HG03108 (cell line): ENCODE measurements at regions not wholly inside any gene's neighbourhood (a gene's known extent, or its start where the extent isn't known, plus 50 kb on each side); places are given as distances from the start of the nearest gene placed in this dataset.

Experiments used
- ATAC-seq: cut with Tn5 transposase; IDR thresholded peaks from one replicate; pipeline ENCODE4 v1.9.1; 2021; ENCODE audit warnings: moderate library complexity; ENCODE audit not compliant: unreplicated experiment

GRCh38 chr12:114902665-114903064, 218.7 kb upstream of the TBX3 start:
- no peak for ATAC-seq

GRCh38 chr12:114901316-114901715, 217.3 kb upstream of the TBX3 start:
- ATAC-seq = no peak

GRCh38 chr12:114898159-114898558, 214.2 kb upstream of the TBX3 start:
- no peak for ATAC-seq

- ATAC-seq = no peak
Measured at GRCh38 chr12:114895827-114896226, 211.9 kb upstream of the TBX3 start.

- ATAC-seq = no peak
Measured at GRCh38 chr12:114895081-114895480, 211.1 kb upstream of the TBX3 start.

- ATAC-seq = no peak
Measured at GRCh38 chr12:114894076-114894475, 210.1 kb upstream of the TBX3 start.

GRCh38 chr12:114888928-114889584, 205.1 kb upstream of the TBX3 start:
- ATAC-seq = no peak

- ATAC-seq = no peak
Measured at GRCh38 chr12:114888448-114888847, 204.5 kb upstream of the TBX3 start.

- no peak for ATAC-seq
Measured at GRCh38 chr12:114885501-114885900, 201.5 kb upstream of the TBX3 start.

GRCh38 chr12:114884575-114884974, 200.6 kb upstream of the TBX3 start:
- no peak for ATAC-seq

- no peak for ATAC-seq
Measured at GRCh38 chr12:114882083-114882482, 198.1 kb upstream of the TBX3 start.

- no peak for ATAC-seq
Measured at GRCh38 chr12:114879354-114879753, 195.4 kb upstream of the TBX3 start.

GRCh38 chr12:114878781-114879180, 194.8 kb upstream of the TBX3 start:
- no peak for ATAC-seq

GRCh38 chr12:114876968-114877680, 193.1 kb upstream of the TBX3 start:
- ATAC-seq = no peak

- no peak for ATAC-seq
Measured at GRCh38 chr12:114875313-114875712, 191.3 kb upstream of the TBX3 start.

GRCh38 chr12:114873656-114874055, 189.7 kb upstream of the TBX3 start:
- ATAC-seq = no peak

GRCh38 chr12:114868995-114869834, 185.2 kb upstream of the TBX3 start:
- no peak for ATAC-seq

GRCh38 chr12:114866331-114866730, 182.4 kb upstream of the TBX3 start:
- no peak for ATAC-seq

GRCh38 chr12:114864837-114865551, 181.0 kb upstream of the TBX3 start:
- no peak for ATAC-seq

GRCh38 chr12:114863911-114864310, 179.9 kb upstream of the TBX3 start:
- no peak for ATAC-seq

- ATAC-seq = no peak
Measured at GRCh38 chr12:114860969-114861368, 177.0 kb upstream of the TBX3 start.
